ENCODE measurements at regions not wholly inside any gene's neighbourhood (a gene's known extent, or its start where the extent isn't known, plus 50 kb on each side); places are given as distances from the start of the nearest gene placed in this dataset.
"Not testable (repeated sequence)": the region's sequence is repeated elsewhere in the genome, so short reads cannot be mapped to it uniquely, and the experiment has no call there.

- no peaks in the 10 kb centered on the region for H3K36me3 ChIP-seq
- intact Hi-C loops (cut with DNase I; ENCODE audit: low total_unique reads), result no loop called here
Observed at GRCh38 chr14:38549564-38549963, 293.7 kb upstream of the CLEC14A start.

GRCh38 chr14:38547961-38548490 is 292.1 kb upstream of the CLEC14A start:
- H3K27me3 ChIP-seq, result no peaks in the 10 kb centered on the region
- TF ChIP-seq EP300 (IDR thresholded peaks at IDR 0.05), result no peak
- TF ChIP-seq POLR2AphosphoS5 (IDR thresholded peaks at IDR 0.05), result no peak
- no peak for TF ChIP-seq CTCF (IDR thresholded peaks at IDR 0.05)
- no peak for TF ChIP-seq POLR2A (IDR thresholded peaks at IDR 0.05)
- no peaks in the 10 kb centered on the region for H3K4me1 ChIP-seq
- no peak for DNase-seq
- H3K36me3 ChIP-seq, result no peaks in the 10 kb centered on the region
- H3K9me3 ChIP-seq, result no peaks in the 10 kb centered on the region
- 66 to 82% (median 78%) methylated on average over 2 of the region's 2 CpGs for WGBS, 5 donors
- intact Hi-C loops (cut with DNase I; ENCODE audit: low total_unique reads), result no loop called here
- H3K27ac ChIP-seq, result no peak overlapping the region
- no peak overlapping the region for H3K4me3 ChIP-seq

More at GRCh38 chr14:38549564-38549963, 293.7 kb upstream of the CLEC14A start:
- Histone ChIP-seq H3K9me3 (no peaks in the 10 kb centered on the region), H3K27me3 (no peaks in the 10 kb centered on the region), H3K4me3 (no peak overlapping the region), H3K27ac (no peak overlapping the region), H3K4me1 (no peaks in the 10 kb centered on the region)
- no peak for DNase-seq
- TF ChIP-seq CTCF (IDR thresholded peaks at IDR 0.05) (no peak), EP300 (IDR thresholded peaks at IDR 0.05) (no peak), POLR2AphosphoS5 (IDR thresholded peaks at IDR 0.05) (no peak), POLR2A (IDR thresholded peaks at IDR 0.05) (no peak)
- 55 to 79% (median 76%) methylated on average over 4 of the region's 4 CpGs for whole genome bisulfite sequencing, 5 donors

GRCh38 chr14:38546932-38547551 is 291.1 kb upstream of the CLEC14A start:
- H3K4me3 ChIP-seq, result no peak overlapping the region
- intact Hi-C loops (cut with DNase I; ENCODE audit: low total_unique reads), result no loop called here
- 53 to 73% (median 66%) methylated on average over 2 of the region's 2 CpGs for WGBS, 5 donors

GRCh38 chr14:38544776-38545175 is 288.9 kb upstream of the CLEC14A start:
- no peak for DNase-seq
- no peak for TF ChIP-seq POLR2A (IDR thresholded peaks at IDR 0.05)
- no peak for TF ChIP-seq EP300 (IDR thresholded peaks at IDR 0.05)
- TF ChIP-seq POLR2AphosphoS5 (IDR thresholded peaks at IDR 0.05), result no peak
- TF ChIP-seq CTCF (IDR thresholded peaks at IDR 0.05), result no peak
- Histone ChIP-seq H3K4me1 (no peaks in the 10 kb centered on the region), H3K9me3 (no peaks in the 10 kb centered on the region), H3K4me3 (no peak overlapping the region), H3K36me3 (no peaks in the 10 kb centered on the region), H3K27me3 (no peaks in the 10 kb centered on the region), H3K27ac (no peak overlapping the region)
- WGBS, 5 donors, result 69 to 88% (median 78%) methylated on average over 2 of the region's 2 CpGs
- intact Hi-C loops (cut with DNase I; ENCODE audit: low total_unique reads), result no loop called here

More at GRCh38 chr14:38546932-38547551, 291.1 kb upstream of the CLEC14A start:
- Histone ChIP-seq H3K9me3 (no peaks in the 10 kb centered on the region), H3K27me3 (no peaks in the 10 kb centered on the region), H3K4me1 (no peaks in the 10 kb centered on the region), H3K36me3 (no peaks in the 10 kb centered on the region), H3K27ac (no peak overlapping the region)
- TF ChIP-seq CTCF (IDR thresholded peaks at IDR 0.05) (no peak), EP300 (IDR thresholded peaks at IDR 0.05) (no peak), POLR2AphosphoS5 (IDR thresholded peaks at IDR 0.05) (no peak), POLR2A (IDR thresholded peaks at IDR 0.05) (no peak)
- DNase-seq, result no peak

- H3K36me3 ChIP-seq; H3K9me3 ChIP-seq; H3K27me3 ChIP-seq; DNase-seq; H3K4me3 ChIP-seq; H3K27ac ChIP-seq; intact Hi-C loops (cut with DNase I; ENCODE audit: low total_unique reads); H3K4me1 ChIP-seq: not testable (repeated sequence)
- WGBS, 5 donors, result 88 to 95% (median 89%) methylated on average over 5 of the region's 5 CpGs
Observed at GRCh38 chr14:38543851-38544250, 288.0 kb upstream of the CLEC14A start.

- H3K27me3 ChIP-seq; H3K9me3 ChIP-seq; H3K27ac ChIP-seq; H3K4me1 ChIP-seq; DNase-seq; intact Hi-C loops (cut with DNase I; ENCODE audit: low total_unique reads); H3K4me3 ChIP-seq; H3K36me3 ChIP-seq: not testable (repeated sequence)
- WGBS, 5 donors, result 64 to 78% (median 75%) methylated on average over 5 of the region's 5 CpGs
Observed at GRCh38 chr14:38538053-38538452, 282.2 kb upstream of the CLEC14A start.

Data from stomach (tissue), 8 donors.